Lung microvascular endothelial cell (primary cell): ENCODE measurements at regions not wholly inside any gene's neighbourhood (a gene's known extent, or its start where the extent isn't known, plus 50 kb on each side); places are given as distances from the start of the nearest gene placed in this dataset.
"Not testable (repeated sequence)": the region's sequence is repeated elsewhere in the genome, so short reads cannot be mapped to it uniquely, and the experiment has no call there.

Experiments
- DNase-seq, 2 donors: peaks; one replicate each; pipeline versions ENCODE4 v3.0.0 to v3.0.0-alpha.2; 2010; ENCODE audit warnings: low read depth in 2 of 2

GRCh38 chr1:113298941-113299340 is 91.4 kb upstream of the MAGI3 start:
- no peak for DNase-seq

GRCh38 chr1:113302636-113303035 is 87.7 kb upstream of the MAGI3 start:
- no peak for DNase-seq

- DNase-seq = no peak
Observed at GRCh38 chr1:113303267-113303666, 87.0 kb upstream of the MAGI3 start.

GRCh38 chr1:113305029-113305428 is 85.3 kb upstream of the MAGI3 start:
- not testable (repeated sequence) for DNase-seq

DNA sequence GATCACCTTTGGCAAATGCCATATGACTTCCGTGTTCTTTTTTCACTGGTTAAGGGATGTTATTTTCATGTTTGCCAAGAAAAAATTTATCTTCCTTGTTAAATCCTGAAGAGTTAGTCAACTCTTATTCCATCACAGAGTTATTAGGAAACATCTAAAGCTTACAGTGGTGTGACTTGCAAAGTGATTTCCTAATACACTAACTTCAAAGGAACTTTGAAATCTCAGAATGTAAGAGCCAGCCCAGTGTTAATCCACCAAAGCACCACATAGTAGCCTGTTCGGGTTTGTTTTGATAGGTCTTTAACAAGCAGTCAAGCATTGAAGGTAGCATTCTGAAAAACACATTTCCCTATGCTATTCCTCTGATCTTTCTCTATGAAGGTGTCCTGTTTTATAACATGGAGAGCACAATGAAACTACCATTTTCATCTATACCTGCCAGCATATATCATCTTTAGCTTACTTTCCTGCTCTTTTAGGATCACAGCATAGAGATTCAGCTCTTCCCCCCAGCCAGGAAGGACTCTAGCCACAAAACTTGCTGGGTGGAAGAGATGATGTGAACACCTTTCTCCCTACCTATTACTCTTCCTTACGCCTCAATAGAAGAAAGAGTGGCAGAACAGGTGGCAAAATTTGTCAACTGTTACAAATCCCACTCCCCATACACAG is 82.4 kb upstream of the MAGI3 start:
- no peak for DNase-seq

GRCh38 chr1:113312651-113313050 is 77.7 kb upstream of the MAGI3 start:
- not testable (repeated sequence) for DNase-seq

DNA sequence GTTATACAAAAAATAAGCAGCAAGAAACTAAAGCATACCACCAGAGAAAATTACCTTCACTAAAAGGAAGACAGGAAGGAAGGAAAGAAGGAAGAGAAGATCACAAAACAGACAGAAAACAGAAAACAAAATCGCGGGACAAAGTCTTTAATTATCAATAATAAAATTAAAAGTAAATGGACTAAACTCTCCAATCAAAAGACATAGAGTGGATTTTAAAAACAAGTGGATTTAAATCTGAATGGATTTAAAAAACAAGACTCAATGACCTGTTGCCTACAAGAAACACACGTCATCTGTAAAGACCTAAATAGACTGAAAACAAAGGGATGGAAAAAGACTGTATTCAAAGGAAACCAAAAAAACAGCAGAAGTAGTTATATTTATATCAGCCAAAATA is 75.7 kb upstream of the MAGI3 start:
- no peak for DNase-seq

DNA sequence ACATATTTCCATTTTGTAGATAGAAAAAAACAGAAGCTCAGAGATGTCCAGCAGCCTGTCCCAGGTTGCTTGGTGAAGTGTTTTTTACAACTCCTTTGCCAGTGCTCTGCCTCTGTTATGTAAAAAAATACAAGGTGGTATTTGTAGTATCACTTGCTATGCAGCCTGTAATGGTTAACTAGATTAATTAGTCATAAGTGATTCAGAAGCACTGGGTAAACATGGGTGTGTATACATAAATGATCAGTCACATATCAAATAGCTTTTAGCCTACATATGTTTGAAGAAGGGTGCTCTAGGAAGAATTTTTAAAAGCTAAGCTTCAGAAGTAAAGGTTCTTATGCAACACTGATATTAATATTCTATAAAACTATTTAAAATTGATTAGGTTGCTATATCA is 70.0 kb upstream of the MAGI3 start:
- no peak for DNase-seq

DNA sequence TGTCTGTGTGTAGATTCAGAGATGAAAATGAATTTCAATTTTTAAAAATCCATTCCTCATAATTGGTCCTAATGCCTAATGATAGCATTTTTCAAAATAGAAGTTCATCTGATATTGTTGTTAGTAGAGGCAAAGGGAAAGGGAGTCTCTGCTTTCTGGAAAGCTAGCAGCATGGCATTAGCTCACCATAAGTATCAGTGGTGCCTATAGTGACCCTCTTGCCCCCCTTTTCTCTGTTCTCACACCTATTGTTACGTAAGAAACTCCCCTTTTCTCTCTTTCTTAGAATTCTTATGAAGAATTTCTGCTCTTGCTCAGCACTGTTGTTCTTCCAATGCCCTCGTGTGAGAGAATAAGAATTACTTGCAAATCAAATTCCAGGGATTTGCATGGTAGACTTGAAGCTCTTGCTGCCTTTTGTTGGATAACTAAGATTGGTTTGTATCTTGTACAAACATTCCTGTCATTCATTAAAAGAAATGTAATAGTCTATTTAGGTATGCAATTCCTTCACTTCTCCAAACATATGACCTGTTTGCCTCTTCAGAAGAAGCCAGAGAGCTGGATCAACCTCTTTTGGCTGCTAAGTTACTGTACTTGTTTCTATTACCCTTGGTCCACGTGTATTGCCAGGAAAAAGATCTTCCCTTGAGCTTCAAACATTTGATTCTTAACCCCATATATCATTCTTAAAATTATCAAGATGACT is 69.2 kb upstream of the MAGI3 start:
- DNase-seq = no peak

- no peak for DNase-seq
Observed at GRCh38 chr1:113321771-113322387, 68.4 kb upstream of the MAGI3 start.

GRCh38 chr1:113322439-113322838 is 67.9 kb upstream of the MAGI3 start:
- DNase-seq = no peak

DNA sequence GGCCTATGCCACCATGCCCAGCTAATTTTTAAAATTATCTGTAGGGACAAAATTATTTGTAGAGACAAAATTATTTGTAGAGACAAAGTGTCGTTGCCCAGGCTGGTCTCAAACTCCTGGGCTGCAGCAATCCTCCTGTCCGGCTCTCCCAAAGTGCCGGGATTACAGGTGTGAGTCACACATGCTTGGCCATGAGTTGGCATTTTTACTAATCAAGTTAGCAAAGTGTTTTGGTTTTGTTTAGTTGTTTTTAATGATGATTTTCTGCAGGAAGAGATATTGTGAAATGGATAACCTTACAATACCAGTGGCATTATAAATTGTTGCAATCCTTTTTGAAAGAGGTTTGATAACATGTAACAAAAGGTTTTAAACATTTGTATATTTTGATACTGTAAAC is 65.3 kb upstream of the MAGI3 start:
- DNase-seq = peak in 1 of 2 donors; percentile 17

GRCh38 chr1:113326976-113327375 is 63.3 kb upstream of the MAGI3 start:
- no peak for DNase-seq

- DNase-seq = no peak
Observed at GRCh38 chr1:113333056-113333455, 57.3 kb upstream of the MAGI3 start.

DNA sequence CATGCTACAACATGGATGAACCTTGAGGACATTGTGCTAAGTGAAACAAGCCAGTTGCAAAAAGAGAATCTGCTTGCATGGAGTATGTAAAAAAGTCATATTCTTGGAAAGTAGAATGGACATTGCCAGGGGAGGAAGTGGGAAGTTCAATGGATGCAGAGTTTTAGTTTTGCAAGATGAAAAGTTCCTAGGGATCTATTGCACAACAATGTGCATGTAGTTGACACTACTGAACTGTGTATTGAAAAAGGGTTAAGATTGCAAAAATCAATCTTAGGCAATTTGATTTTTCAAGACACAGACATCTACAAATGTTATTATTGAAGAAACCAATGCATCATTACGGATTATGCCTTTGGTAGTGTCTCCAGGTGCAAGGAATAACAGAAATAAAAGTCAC is 50.3 kb upstream of the MAGI3 start:
- no peak for DNase-seq
